ENCODE measurements at regions not wholly inside any gene's neighbourhood (a gene's known extent, or its start where the extent isn't known, plus 50 kb on each side); places are given as distances from the start of the nearest gene placed in this dataset.

DNA sequence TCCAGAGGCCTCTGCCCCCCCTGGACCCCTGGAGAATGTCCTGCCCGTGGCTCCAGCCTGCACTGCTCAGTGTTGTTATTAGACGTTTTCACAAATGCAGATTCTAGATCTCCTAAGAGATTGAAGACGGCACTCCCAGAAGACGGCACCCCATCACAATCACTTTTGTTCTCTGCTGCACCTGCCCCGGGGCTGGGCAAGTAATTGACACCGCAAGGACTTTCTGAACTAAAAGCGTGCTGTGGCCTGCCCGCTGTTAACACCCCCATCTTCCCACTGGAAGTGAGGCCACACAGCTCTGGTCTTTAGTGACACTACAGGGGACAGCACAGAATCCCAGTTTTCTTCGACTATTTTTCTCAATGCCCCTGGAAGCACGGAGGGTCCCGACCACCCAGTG, 256.9 kb downstream of the ENGASE start:
- Mint-ChIP-seq H3K36me3 (ENCODE audit: insufficient read depth, unreplicated experiment) (no peaks in the 10 kb centered on the region), H3K9me3 (ENCODE audit: unreplicated experiment) (no peaks in the 10 kb centered on the region), H3K27me3 (ENCODE audit: insufficient read depth, unreplicated experiment) (peaks cover 47% of the 10 kb centered on the region), H3K4me1 (ENCODE audit: low read depth, unreplicated experiment) (no peaks in the 10 kb centered on the region), H3K27ac (ENCODE audit: unreplicated experiment) (no peak overlapping the region), H3K4me3 (ENCODE audit: unreplicated experiment) (no peak overlapping the region)
- no peaks in the 10 kb centered on the region for H3K9me3 ChIP-seq
- no peak for DNase-seq
- TF ChIP-seq, protein P1, sequence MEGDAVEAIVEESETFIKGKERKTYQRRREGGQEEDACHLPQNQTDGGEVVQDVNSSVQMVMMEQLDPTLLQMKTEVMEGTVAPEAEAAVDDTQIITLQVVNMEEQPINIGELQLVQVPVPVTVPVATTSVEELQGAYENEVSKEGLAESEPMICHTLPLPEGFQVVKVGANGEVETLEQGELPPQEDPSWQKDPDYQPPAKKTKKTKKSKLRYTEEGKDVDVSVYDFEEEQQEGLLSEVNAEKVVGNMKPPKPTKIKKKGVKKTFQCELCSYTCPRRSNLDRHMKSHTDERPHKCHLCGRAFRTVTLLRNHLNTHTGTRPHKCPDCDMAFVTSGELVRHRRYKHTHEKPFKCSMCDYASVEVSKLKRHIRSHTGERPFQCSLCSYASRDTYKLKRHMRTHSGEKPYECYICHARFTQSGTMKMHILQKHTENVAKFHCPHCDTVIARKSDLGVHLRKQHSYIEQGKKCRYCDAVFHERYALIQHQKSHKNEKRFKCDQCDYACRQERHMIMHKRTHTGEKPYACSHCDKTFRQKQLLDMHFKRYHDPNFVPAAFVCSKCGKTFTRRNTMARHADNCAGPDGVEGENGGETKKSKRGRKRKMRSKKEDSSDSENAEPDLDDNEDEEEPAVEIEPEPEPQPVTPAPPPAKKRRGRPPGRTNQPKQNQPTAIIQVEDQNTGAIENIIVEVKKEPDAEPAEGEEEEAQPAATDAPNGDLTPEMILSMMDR (IDR thresholded peaks at IDR 0.05; ENCODE audit: insufficient read depth in 1 of 2, low read depth in 1 of 2, low read length in 1 of 2, severe bottlenecking in 1 of 2, unreplicated experiment in 1 of 2): no peak
- no peak overlapping the region for H3K4me3 ChIP-seq (ENCODE audit: low read depth, low read length)
- H3K36me3 ChIP-seq (ENCODE audit: control insufficient read depth, insufficient read depth, low read length): no peaks in the 10 kb centered on the region
- H3K27me3 ChIP-seq (replicated peaks; ENCODE audit: control insufficient read depth, insufficient read depth, low read length): peaks cover 2% of the 10 kb centered on the region; the same call in 1 of the 2 replicates
- CTCF ChIA-PET: no interaction called here
- POLR2A ChIA-PET: no interaction called here
- intact Hi-C loops (cut with micrococcal nuclease; ENCODE audit: unreplicated experiment): no loop called here
- H3K4me1 ChIP-seq: no peaks in the 10 kb centered on the region
- no TSS peak for BruUV-seq (replicated peaks)

DNA sequence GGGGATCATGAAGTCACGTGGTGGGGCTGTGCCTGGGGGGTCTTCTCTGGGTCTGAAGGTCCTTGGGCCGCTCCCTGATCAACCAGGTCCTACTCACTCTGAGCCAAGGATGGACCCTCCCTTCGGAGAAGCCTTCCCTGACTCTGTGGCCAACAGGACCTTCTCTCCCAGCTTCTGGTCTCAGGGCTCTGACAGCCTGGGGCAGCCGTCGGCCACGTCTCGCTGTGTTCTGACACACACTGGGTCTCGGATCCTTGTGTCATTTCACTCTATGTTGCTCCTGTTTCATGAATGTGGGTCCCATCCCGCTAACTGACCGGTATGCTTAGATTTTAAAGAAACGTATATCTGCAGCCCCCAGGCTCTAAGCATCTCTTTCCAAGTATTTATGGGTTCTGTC, 256.1 kb downstream of the ENGASE start:
- intact Hi-C loops (cut with micrococcal nuclease; ENCODE audit: unreplicated experiment): no loop called here
- TF ChIP-seq, protein P1 (IDR thresholded peaks at IDR 0.05; ENCODE audit: insufficient read depth in 1 of 2, low read depth in 1 of 2, low read length in 1 of 2, severe bottlenecking in 1 of 2, unreplicated experiment in 1 of 2): no peak
- Histone ChIP-seq H3K9me3 (no peaks in the 10 kb centered on the region), H3K4me3 (ENCODE audit: low read depth, low read length) (no peak overlapping the region), H3K36me3 (ENCODE audit: control insufficient read depth, insufficient read depth, low read length) (no peaks in the 10 kb centered on the region), H3K27me3 (replicated peaks; ENCODE audit: control insufficient read depth, insufficient read depth, low read length) (peaks cover 2% of the 10 kb centered on the region), H3K4me1 (no peaks in the 10 kb centered on the region)
- Mint-ChIP-seq H3K27me3 (ENCODE audit: insufficient read depth, unreplicated experiment) (peaks cover 48% of the 10 kb centered on the region), H3K36me3 (ENCODE audit: insufficient read depth, unreplicated experiment) (no peaks in the 10 kb centered on the region), H3K4me1 (ENCODE audit: low read depth, unreplicated experiment) (no peaks in the 10 kb centered on the region), H3K9me3 (ENCODE audit: unreplicated experiment) (no peaks in the 10 kb centered on the region), H3K4me3 (ENCODE audit: unreplicated experiment) (no peak overlapping the region), H3K27ac (ENCODE audit: unreplicated experiment) (no peak overlapping the region)
- no peak for DNase-seq
- no TSS peak for BruUV-seq (replicated peaks)
- POLR2A ChIA-PET: no interaction called here
- CTCF ChIA-PET: no interaction called here

DNA sequence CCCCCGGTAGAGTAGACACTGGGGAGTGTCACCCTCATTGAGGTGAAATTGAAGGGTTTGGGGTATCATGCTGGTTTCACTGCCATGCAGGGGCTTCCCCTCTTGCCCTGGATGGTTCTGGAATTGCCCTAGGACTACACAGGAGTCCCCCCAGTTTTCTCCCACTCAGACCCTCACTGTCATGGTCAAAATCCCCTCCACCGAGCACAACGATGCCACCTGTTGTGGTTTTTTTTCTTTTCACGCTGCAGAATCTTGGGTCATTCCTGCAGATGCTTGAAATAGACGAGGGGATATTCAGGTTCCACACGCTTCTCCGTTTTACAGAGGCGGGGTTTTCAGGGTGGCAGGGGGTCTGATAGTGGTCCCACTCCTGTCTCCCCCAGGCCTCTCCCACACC, 255.6 kb downstream of the ENGASE start:
- no TSS peak for BruUV-seq (replicated peaks)
- Mint-ChIP-seq H3K36me3 (ENCODE audit: insufficient read depth, unreplicated experiment) (no peaks in the 10 kb centered on the region), H3K9me3 (ENCODE audit: unreplicated experiment) (no peaks in the 10 kb centered on the region), H3K27ac (ENCODE audit: unreplicated experiment) (no peak overlapping the region), H3K4me3 (ENCODE audit: unreplicated experiment) (no peak overlapping the region), H3K27me3 (ENCODE audit: insufficient read depth, unreplicated experiment) (peaks cover 48% of the 10 kb centered on the region), H3K4me1 (ENCODE audit: low read depth, unreplicated experiment) (no peaks in the 10 kb centered on the region)
- H3K4me1 ChIP-seq: no peaks in the 10 kb centered on the region
- intact Hi-C loops (cut with micrococcal nuclease; ENCODE audit: unreplicated experiment): no loop called here
- H3K36me3 ChIP-seq (ENCODE audit: control insufficient read depth, insufficient read depth, low read length): no peaks in the 10 kb centered on the region
- H3K27me3 ChIP-seq (replicated peaks; ENCODE audit: control insufficient read depth, insufficient read depth, low read length): peaks cover 2% of the 10 kb centered on the region
- TF ChIP-seq, protein P1 (IDR thresholded peaks at IDR 0.05; ENCODE audit: insufficient read depth in 1 of 2, low read depth in 1 of 2, low read length in 1 of 2, severe bottlenecking in 1 of 2, unreplicated experiment in 1 of 2): no peak
- no peak overlapping the region for H3K4me3 ChIP-seq (ENCODE audit: low read depth, low read length)
- CTCF ChIA-PET: no interaction called here
- no peak for DNase-seq
- POLR2A ChIA-PET: no interaction called here
- H3K9me3 ChIP-seq: no peaks in the 10 kb centered on the region

Measured in Caco-2 (cell line).